Neural progenitor cell (in vitro differentiated cells): ENCODE measurements at regions not wholly inside any gene's neighbourhood (a gene's known extent, or its start where the extent isn't known, plus 50 kb on each side); places are given as distances from the start of the nearest gene placed in this dataset.

Experiments
- CTCF ChIP-seq: fragments of 200-600 bp; sonication (generic); IDR thresholded peaks from 2 replicates; pipeline ENCODE4 v1.5.1; 2017; ENCODE audit warnings: antibody characterized with exemption, mild to moderate bottlenecking
- EZH2 ChIP-seq: fragments of 200-600 bp; sonication (generic); IDR thresholded peaks from 2 replicates; pipeline ENCODE4 v1.6.1; 2017; ENCODE audit warnings: antibody characterized with exemption, mild to moderate bottlenecking, moderate library complexity

- TF ChIP-seq EZH2 (no peak), CTCF (no peak)
These were observed 1823.6 kb upstream of the FLRT2 start for GRCh38 chr14:83706231-83706954.
